Sigmoid colon (tissue), 4 donors: ENCODE measurements at regions not wholly inside any gene's neighbourhood (a gene's known extent, or its start where the extent isn't known, plus 50 kb on each side); places are given as distances from the start of the nearest gene placed in this dataset.

ENCODE experiments used
- EP300 ChIP-seq, 4 donors: sonication (generic); formaldehyde crosslinking; IDR thresholded peaks; one replicate each; pipeline ENCODE4 v1.6.1; 2017; ENCODE audit warnings: antibody characterized with exemption in 4 of 4
- POLR2A ChIP-seq, 2 donors: fragments of 450-650 bp; IDR thresholded peaks; one replicate each; pipeline ENCODE4 v1.6.1; 2016; ENCODE audit warnings: antibody characterized with exemption in 2 of 2, mild to moderate bottlenecking in 2 of 2, moderate library complexity in 2 of 2
- POLR2AphosphoS5 ChIP-seq, 4 donors: sonication (generic); formaldehyde crosslinking; IDR thresholded peaks; one replicate each; pipeline ENCODE4 v1.6.1; 2017; ENCODE audit warnings: antibody characterized with exemption in 4 of 4
- TF ChIP-seq, protein P1 (sequence below), 4 experiments: fragments of 450-650 bp in 3 of 4; fragments of 200-600 bp in 1 of 4; IDR thresholded peaks; one replicate each; pipeline ENCODE4 v1.5.1; 2016 to 2019; ENCODE audit warnings: antibody characterized with exemption in 4 of 4, mild to moderate bottlenecking in 3 of 4, moderate library complexity in 2 of 4

GRCh38 chr17:13958773-13959172 is 110.5 kb upstream of the COX10 start:
- TF ChIP-seq POLR2A (IDR thresholded peaks at IDR 0.05), result no peak
- TF ChIP-seq, protein P1, sequence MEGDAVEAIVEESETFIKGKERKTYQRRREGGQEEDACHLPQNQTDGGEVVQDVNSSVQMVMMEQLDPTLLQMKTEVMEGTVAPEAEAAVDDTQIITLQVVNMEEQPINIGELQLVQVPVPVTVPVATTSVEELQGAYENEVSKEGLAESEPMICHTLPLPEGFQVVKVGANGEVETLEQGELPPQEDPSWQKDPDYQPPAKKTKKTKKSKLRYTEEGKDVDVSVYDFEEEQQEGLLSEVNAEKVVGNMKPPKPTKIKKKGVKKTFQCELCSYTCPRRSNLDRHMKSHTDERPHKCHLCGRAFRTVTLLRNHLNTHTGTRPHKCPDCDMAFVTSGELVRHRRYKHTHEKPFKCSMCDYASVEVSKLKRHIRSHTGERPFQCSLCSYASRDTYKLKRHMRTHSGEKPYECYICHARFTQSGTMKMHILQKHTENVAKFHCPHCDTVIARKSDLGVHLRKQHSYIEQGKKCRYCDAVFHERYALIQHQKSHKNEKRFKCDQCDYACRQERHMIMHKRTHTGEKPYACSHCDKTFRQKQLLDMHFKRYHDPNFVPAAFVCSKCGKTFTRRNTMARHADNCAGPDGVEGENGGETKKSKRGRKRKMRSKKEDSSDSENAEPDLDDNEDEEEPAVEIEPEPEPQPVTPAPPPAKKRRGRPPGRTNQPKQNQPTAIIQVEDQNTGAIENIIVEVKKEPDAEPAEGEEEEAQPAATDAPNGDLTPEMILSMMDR (IDR thresholded peaks at IDR 0.05), result no peak
- no peak for TF ChIP-seq EP300 (IDR thresholded peaks at IDR 0.05)
- no peak for TF ChIP-seq POLR2AphosphoS5 (IDR thresholded peaks at IDR 0.05)
